ENCODE measurements at regions not wholly inside any gene's neighbourhood (a gene's known extent, or its start where the extent isn't known, plus 50 kb on each side); places are given as distances from the start of the nearest gene placed in this dataset.
"Not testable (repeated sequence)": the region's sequence is repeated elsewhere in the genome, so short reads cannot be mapped to it uniquely, and the experiment has no call there.

GRCh38 chr12:46475972-46476645, 103.5 kb upstream of the SLC38A2 start:
- Histone ChIP-seq H3K36me3 (no peaks in the 10 kb centered on the region), H3K27me3 (no peaks in the 10 kb centered on the region), H3K9me3 (no peaks in the 10 kb centered on the region), H3K4me1 (peaks cover 30 to 36% of the 10 kb centered on the region in 2 donors), H3K4me3 (no peak overlapping the region), H3K27ac (no peak overlapping the region)
- intact Hi-C loops (cut with DNase I; ENCODE audit: low total_unique reads) (loop anchor here (10.0 kb wide), 1 partner anchor 311 kb away; no protein-coding TSS in a partner anchor), in situ Hi-C loops (cut with MboI; ENCODE audit: low sequenced_read_pairs in 4 of 4) (no loop called here)
- TF ChIP-seq CTCF (IDR thresholded peaks at IDR 0.05 in 4 of 5, conservative IDR thresholded peaks at IDR 0.05 in 1 of 5) = no peak
- TF ChIP-seq POLR2A (IDR thresholded peaks at IDR 0.05) = no peak
- DNase-seq (no peak), ATAC-seq (no peak)

- in situ Hi-C loops (cut with MboI; ENCODE audit: low sequenced_read_pairs in 4 of 4); ATAC-seq; DNase-seq; H3K9me3 ChIP-seq; H3K36me3 ChIP-seq; H3K27me3 ChIP-seq: not testable (repeated sequence)
- Histone ChIP-seq H3K4me3 (peak overlapping the region in 1 of 4 donors; percentile 4), H3K4me1 (peaks cover 36 to 40% of the 10 kb centered on the region in 2 donors), H3K27ac (peak overlapping the region; percentile 75 to 80 (median 78))
- intact Hi-C loops (cut with DNase I; ENCODE audit: low total_unique reads) = loop anchor here (5.0 to 10.0 kb wide), 4 partner anchors 63 to 310 kb away; no protein-coding TSS in a partner anchor
These were observed 101.8 kb upstream of the SLC38A2 start for GRCh38 chr12:46474385-46474784.

- ATAC-seq = peak; percentile 66 to 69
- peaks cover 37 to 41% of the 10 kb centered on the region in 2 donors for H3K4me1 ChIP-seq
- no peaks in the 10 kb centered on the region for H3K36me3 ChIP-seq
- peak; percentile 4 to 49 for DNase-seq
- H3K4me3 ChIP-seq = peak overlapping the region in 3 of 4 donors; percentile 4 to 23 (median 10)
- TF ChIP-seq CTCF (IDR thresholded peaks at IDR 0.05 in 4 of 5, conservative IDR thresholded peaks at IDR 0.05 in 1 of 5) = no peak
- H3K9me3 ChIP-seq = no peaks in the 10 kb centered on the region
- in situ Hi-C loops (cut with MboI; ENCODE audit: low sequenced_read_pairs in 4 of 4) (no loop called here), intact Hi-C loops (cut with DNase I; ENCODE audit: low total_unique reads) (loop anchor here (5.0 to 10.0 kb wide), 4 partner anchors 64 to 309 kb away; no protein-coding TSS in a partner anchor)
- peak overlapping the region; percentile 75 to 80 (median 78) for H3K27ac ChIP-seq
- no peaks in the 10 kb centered on the region for H3K27me3 ChIP-seq
These were observed 101.2 kb upstream of the SLC38A2 start for GRCh38 chr12:46473634-46474329.

- in situ Hi-C loops (cut with MboI; ENCODE audit: low sequenced_read_pairs in 4 of 4) = no loop called here
- no peaks in the 10 kb centered on the region for H3K9me3 ChIP-seq
- H3K4me3 ChIP-seq = peak overlapping the region in 1 of 4 donors; percentile 4
- peak overlapping the region; percentile 75 to 80 (median 78) for H3K27ac ChIP-seq
- no peaks in the 10 kb centered on the region for H3K27me3 ChIP-seq
- TF ChIP-seq POLR2A (IDR thresholded peaks at IDR 0.05) (no peak), CTCF (IDR thresholded peaks at IDR 0.05 in 4 of 5, conservative IDR thresholded peaks at IDR 0.05 in 1 of 5) (no peak)
- intact Hi-C loops (cut with DNase I; ENCODE audit: low total_unique reads) = loop anchor here (5.0 to 10.0 kb wide), 4 partner anchors 64 to 308 kb away; no protein-coding TSS in a partner anchor
- peaks cover 44 to 47% of the 10 kb centered on the region in 2 donors for H3K4me1 ChIP-seq
- H3K36me3 ChIP-seq = no peaks in the 10 kb centered on the region
- no peak for ATAC-seq
- DNase-seq = no peak
These were observed 100.5 kb upstream of the SLC38A2 start for GRCh38 chr12:46472893-46473633.
